Activated CD8-positive, alpha-beta memory T cell treated with anti-CD3 and anti-CD28 coated beads, Interleukin-2, amount 10 ng/mL, durations not matched to agents 7 days and 5 days (primary cell): ENCODE measurements at regions not wholly inside any gene's neighbourhood (a gene's known extent, or its start where the extent isn't known, plus 50 kb on each side); places are given as distances from the start of the nearest gene placed in this dataset.

Experiments
- ATAC-seq: fragments of 150-1000 bp; cut with Tn5 transposase; one replicate; pipeline ENCODE4 v1.10.0; 2021; ENCODE audit warnings: moderate library complexity
- CTCF ChIA-PET: fragments of 350-600 bp; sonication (Branson Sonifier 250); formaldehyde crosslinking; loops from one replicate; lab custom pipeline; 2021; ENCODE audit warnings: antibody characterized with exemption; lab: Charles Lee
- DNase-seq: peaks from one replicate; pipeline ENCODE4 v3.0.0-alpha.2; 2020
- H3K27ac Mint-ChIP-seq: one replicate; pipeline ENCODE4 v1.8.0; 2021; ENCODE audit warnings: mild to moderate bottlenecking, mixed read lengths
- H3K27me3 Mint-ChIP-seq: one replicate; pipeline ENCODE4 v1.8.0; 2021; ENCODE audit warnings: mixed read lengths
- H3K36me3 Mint-ChIP-seq: one replicate; pipeline ENCODE4 v1.8.0; 2021; ENCODE audit warnings: mild to moderate bottlenecking, mixed read lengths
- H3K4me1 Mint-ChIP-seq: one replicate; pipeline ENCODE4 v1.8.0; 2021; ENCODE audit warnings: mixed read lengths
- H3K4me3 Mint-ChIP-seq: one replicate; pipeline ENCODE4 v1.8.0; 2021; ENCODE audit warnings: mild to moderate bottlenecking, moderate library complexity, mixed read lengths
- H3K9me3 Mint-ChIP-seq: one replicate; pipeline ENCODE4 v1.8.0; 2022; ENCODE audit warnings: low read depth, mixed read lengths

DNA sequence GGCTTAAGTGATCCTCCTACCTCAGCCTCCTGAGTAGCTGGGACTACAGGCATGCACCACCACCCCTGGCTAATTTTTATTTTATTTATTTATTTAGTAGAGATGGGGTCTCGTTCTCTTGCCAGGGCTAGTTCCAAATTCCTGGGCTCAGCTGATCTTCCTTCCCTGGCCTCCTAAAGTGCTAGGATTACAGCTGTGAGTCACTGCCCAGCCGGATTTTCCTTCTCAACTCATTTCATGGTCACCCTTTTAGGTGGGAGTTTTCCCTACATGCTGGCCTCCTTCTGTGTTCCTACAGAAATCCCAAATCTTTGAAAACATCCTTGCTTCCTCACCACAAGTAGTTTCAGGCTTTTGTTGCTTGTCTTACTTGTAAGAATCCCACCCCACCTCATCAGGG is 102.1 kb upstream of the SIAH1 start:
- H3K27ac Mint-ChIP-seq, result no peak overlapping the region
- peaks cover 2% of the 10 kb centered on the region for H3K9me3 Mint-ChIP-seq
- no peaks in the 10 kb centered on the region for H3K36me3 Mint-ChIP-seq
- H3K4me3 Mint-ChIP-seq, result no peak overlapping the region
- ATAC-seq (no peak), DNase-seq (no peak)
- H3K4me1 Mint-ChIP-seq, result no peaks in the 10 kb centered on the region
- CTCF ChIA-PET, result interaction anchor here (1.5 kb wide), 1 partner anchor 136 kb away, joined by 3 read pairs; no protein-coding TSS in a partner anchor
- H3K27me3 Mint-ChIP-seq, result peaks cover 40% of the 10 kb centered on the region

DNA sequence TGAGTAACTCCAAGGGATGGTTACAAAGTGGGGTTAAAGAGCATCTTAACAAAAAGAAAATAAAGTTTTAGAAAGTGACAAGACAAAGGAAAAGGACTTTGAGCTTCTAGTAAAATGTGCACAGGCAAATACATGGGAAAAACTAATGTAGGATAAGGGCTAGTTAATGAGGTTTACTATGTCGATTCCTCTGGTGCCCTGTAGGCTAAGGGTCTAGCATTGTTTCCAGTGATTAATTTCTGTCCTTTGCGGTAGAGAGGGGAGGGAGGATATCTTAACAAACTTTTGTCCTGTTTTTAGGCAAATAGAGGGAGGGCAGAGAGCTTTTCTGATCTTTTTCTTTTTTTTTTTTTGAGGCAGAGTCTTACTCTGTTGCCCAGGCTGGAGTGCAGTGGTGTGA is 96.6 kb upstream of the SIAH1 start:
- Mint-ChIP-seq H3K27ac (no peak overlapping the region), H3K4me1 (no peaks in the 10 kb centered on the region), H3K36me3 (no peaks in the 10 kb centered on the region), H3K9me3 (peaks cover 2% of the 10 kb centered on the region), H3K4me3 (no peak overlapping the region), H3K27me3 (peaks cover 21% of the 10 kb centered on the region)
- no peak for DNase-seq
- CTCF ChIA-PET, result interaction anchor here (1.0 to 1.1 kb wide), 2 partner anchors 141 to 148 kb away, joined by 3 read pairs; no protein-coding TSS in a partner anchor
- ATAC-seq, result no peak

DNA sequence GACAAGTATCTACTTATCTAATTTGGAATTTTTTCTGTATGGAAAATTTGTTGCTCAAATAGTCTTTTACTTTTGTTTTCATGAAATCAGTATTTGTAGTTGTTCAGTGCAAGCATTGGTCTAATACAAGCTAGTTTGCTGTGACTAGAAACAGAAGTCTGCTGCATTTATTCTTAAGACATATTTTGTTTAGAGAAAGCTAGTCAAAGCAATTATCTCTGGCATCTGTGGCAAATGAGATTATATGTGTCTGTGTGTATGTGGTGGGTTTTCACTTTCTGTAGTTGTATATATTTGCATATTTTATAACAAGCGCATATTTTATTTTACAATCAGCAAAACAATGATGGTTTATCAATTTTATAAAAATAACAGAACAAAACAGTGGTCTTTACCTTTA is 96.0 kb upstream of the SIAH1 start:
- CTCF ChIA-PET, result interaction anchor here (1.0 to 1.1 kb wide), 2 partner anchors 142 to 149 kb away, joined by 3 read pairs; no protein-coding TSS in a partner anchor
- no peak overlapping the region for H3K4me3 Mint-ChIP-seq
- DNase-seq (no peak), ATAC-seq (no peak)
- peaks cover 2% of the 10 kb centered on the region for H3K9me3 Mint-ChIP-seq
- no peak overlapping the region for H3K27ac Mint-ChIP-seq
- peaks cover 15% of the 10 kb centered on the region for H3K27me3 Mint-ChIP-seq
- H3K36me3 Mint-ChIP-seq, result no peaks in the 10 kb centered on the region
- H3K4me1 Mint-ChIP-seq, result no peaks in the 10 kb centered on the region

DNA sequence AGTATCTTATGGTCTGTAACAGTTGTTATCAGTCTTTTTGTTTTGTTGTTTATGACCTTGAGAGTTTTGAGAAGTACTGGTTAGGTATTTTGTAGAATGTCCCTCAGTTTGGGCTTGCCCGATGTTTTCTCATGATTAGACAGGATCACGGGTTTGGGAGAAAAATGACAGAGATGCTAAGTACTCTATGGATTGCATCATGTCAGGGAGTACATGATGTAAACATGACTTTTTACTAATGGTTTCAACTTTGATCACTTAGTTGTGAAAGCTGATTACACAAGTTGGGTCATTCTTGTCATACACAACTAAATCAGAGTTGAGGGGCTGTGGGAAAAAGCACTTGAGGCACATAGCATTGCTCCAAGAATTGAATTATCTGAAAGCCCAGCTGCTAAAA is 94.7 kb upstream of the SIAH1 start:
- Mint-ChIP-seq H3K27me3 (peaks cover 15% of the 10 kb centered on the region), H3K27ac (no peak overlapping the region), H3K4me1 (no peaks in the 10 kb centered on the region), H3K36me3 (no peaks in the 10 kb centered on the region), H3K4me3 (no peak overlapping the region), H3K9me3 (peaks cover 2% of the 10 kb centered on the region)
- CTCF ChIA-PET, result no interaction called here
- ATAC-seq (no peak), DNase-seq (no peak)

DNA sequence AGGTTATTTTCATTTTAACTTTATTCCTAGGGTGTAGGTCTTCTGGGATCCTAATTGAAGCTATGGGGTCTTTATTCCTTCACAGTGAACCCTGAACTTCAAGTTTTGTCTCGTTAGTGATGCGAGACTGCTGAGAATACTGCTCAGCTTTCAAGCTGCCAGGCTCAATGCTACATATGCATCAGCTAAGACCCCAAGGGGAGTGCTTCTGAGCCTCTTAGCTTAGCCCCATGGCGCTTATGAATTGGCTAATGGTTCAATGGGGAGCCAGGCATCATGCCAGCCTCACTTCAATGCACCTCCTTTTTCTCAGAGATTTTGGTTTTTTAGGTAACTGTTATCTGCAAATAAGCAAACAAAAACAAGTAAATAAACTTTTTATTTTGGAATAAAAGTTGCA is 94.1 kb upstream of the SIAH1 start:
- CTCF ChIA-PET, result no interaction called here
- peaks cover 2% of the 10 kb centered on the region for H3K9me3 Mint-ChIP-seq
- ATAC-seq, result no peak
- H3K27ac Mint-ChIP-seq, result no peak overlapping the region
- no peaks in the 10 kb centered on the region for H3K36me3 Mint-ChIP-seq
- H3K4me3 Mint-ChIP-seq, result no peak overlapping the region
- H3K27me3 Mint-ChIP-seq, result peaks cover 12% of the 10 kb centered on the region
- no peak for DNase-seq
- H3K4me1 Mint-ChIP-seq, result no peaks in the 10 kb centered on the region

DNA sequence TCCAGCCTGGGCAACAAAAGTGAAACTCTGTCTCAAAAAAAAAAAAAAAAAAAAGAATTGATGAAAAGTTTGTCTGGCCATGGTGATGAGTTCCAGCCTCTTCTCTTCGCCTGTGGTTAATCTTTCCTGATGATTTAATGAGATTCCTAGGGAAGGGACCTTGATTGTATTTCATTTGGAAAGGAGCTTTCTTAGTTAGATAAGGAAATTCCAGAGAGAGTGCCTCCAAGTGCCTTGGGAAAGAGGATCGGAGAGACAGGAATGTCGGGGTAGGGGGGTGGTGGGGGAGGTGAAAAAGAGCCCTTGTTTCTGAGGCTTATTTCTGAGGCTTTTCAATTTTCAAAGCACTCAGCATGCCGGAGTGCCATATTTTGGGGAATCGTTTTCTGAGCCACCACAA is 93.2 kb upstream of the SIAH1 start:
- Mint-ChIP-seq H3K36me3 (no peaks in the 10 kb centered on the region), H3K27ac (no peak overlapping the region), H3K27me3 (peaks cover 18% of the 10 kb centered on the region), H3K4me3 (no peak overlapping the region), H3K9me3 (no peaks in the 10 kb centered on the region), H3K4me1 (no peaks in the 10 kb centered on the region)
- CTCF ChIA-PET, result no interaction called here
- ATAC-seq (no peak), DNase-seq (no peak)

DNA sequence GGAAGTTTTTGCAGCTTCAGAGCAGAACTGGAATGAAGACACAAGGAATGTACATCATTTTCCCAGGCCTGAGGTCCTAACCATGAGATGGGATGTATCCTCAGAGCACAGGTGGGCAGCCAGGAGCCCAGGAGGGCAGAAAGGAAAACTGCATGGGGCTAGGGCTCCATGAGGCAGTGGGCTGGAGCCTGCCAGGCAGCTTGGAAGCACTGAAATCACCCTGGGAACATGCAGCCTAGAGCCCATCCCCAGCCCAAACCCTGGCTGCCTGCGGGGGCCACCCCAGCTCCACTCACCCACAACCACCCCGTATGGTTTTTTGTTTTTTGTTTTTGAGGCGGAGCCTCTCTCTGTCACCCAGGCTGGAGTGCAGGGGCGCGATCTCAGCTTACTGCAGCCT is 86.2 kb upstream of the SIAH1 start:
- ATAC-seq (no peak), DNase-seq (no peak)
- Mint-ChIP-seq H3K4me1 (no peaks in the 10 kb centered on the region), H3K36me3 (no peaks in the 10 kb centered on the region), H3K27ac (no peak overlapping the region), H3K4me3 (no peak overlapping the region), H3K27me3 (peaks cover 11% of the 10 kb centered on the region), H3K9me3 (no peaks in the 10 kb centered on the region)
- CTCF ChIA-PET, result no interaction called here

DNA sequence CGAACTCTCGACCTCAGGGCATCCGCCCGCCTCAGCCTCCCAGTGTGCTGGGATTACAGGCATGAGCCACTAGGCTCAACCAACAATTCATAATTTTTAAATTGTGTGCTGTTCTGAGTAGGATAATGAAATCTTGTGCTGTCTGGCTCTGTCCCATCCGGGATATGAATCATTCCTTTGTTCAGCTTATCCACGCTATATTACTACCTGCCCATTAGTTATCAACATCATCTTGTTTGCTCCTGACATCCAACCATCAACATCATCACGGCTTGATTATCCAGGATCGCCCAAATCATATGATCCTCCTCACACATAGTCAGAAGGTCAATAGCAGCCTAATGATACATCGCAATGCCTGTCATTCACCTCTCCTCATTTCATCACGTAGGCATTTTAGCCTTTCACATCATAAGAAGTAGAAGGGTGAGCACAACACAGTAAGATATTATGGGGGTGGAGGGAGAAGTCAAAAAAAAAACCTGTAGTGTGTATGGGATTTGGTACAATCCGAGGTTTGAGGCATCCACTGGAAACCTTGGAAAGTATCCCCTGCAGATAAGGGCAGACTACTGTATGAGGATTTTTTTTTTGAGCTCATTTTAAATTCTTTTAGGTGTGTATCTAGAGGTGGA is 77.0 kb upstream of the SIAH1 start:
- Mint-ChIP-seq H3K27me3 (peaks cover 48% of the 10 kb centered on the region), H3K4me1 (peaks cover 21% of the 10 kb centered on the region), H3K4me3 (no peak overlapping the region), H3K36me3 (peaks cover 2% of the 10 kb centered on the region), H3K9me3 (peaks cover 8% of the 10 kb centered on the region), H3K27ac (no peak overlapping the region)
- DNase-seq (no peak), ATAC-seq (no peak)
- CTCF ChIA-PET, result no interaction called here

DNA sequence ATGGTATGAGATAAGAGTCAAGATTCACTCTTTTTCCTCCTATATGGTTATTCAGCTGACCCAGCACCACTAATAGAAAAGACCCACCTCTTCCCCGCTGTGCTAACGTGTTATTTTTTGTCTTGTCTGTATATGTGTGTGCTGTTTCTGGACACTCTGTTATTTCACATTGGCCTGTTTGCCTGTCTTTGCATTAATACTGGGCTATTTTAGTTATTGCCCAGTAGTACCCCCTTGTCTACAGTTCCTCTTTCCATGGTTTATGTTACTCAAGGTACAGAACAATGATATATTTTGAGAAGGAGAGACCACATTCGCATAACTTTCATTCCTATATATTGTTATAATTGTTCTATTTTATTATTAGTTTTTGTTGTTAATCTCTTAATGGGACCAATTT is 74.0 kb upstream of the SIAH1 start:
- H3K27ac Mint-ChIP-seq, result no peak overlapping the region
- H3K27me3 Mint-ChIP-seq, result peaks cover 55% of the 10 kb centered on the region
- no peak for DNase-seq
- H3K9me3 Mint-ChIP-seq, result peaks cover 8% of the 10 kb centered on the region
- peaks cover 22% of the 10 kb centered on the region for H3K4me1 Mint-ChIP-seq
- CTCF ChIA-PET, result no interaction called here
- H3K36me3 Mint-ChIP-seq, result peaks cover 2% of the 10 kb centered on the region
- no peak overlapping the region for H3K4me3 Mint-ChIP-seq
- no peak for ATAC-seq

DNA sequence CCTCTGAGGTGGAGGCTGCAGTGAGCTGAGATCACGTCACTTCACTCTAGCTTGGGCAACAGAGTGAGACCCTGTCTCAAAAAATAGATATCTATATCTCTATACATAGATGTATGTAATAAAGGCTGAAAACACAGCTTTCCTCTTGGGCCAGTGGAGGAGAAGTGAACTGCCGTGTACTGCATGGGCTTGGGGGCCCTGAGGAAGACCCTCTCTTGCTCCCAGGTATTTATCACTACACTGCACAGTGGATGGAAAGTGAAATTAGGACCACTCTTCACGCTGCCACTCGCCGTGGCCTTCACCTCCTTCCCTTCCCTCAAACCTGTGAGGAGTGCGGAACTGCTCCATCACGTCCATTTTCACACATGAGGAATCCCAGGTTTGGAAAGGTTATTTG is 68.8 kb upstream of the SIAH1 start:
- H3K27me3 Mint-ChIP-seq, result peaks cover 26% of the 10 kb centered on the region
- ATAC-seq (no peak), DNase-seq (no peak)
- no peaks in the 10 kb centered on the region for H3K36me3 Mint-ChIP-seq
- no peak overlapping the region for H3K4me3 Mint-ChIP-seq
- CTCF ChIA-PET, result interaction anchor here (1.1 kb wide), 1 partner anchor 176 kb away, joined by 3 read pairs; no protein-coding TSS in a partner anchor
- H3K27ac Mint-ChIP-seq, result no peak overlapping the region
- no peaks in the 10 kb centered on the region for H3K9me3 Mint-ChIP-seq
- H3K4me1 Mint-ChIP-seq, result peaks cover 19% of the 10 kb centered on the region

DNA sequence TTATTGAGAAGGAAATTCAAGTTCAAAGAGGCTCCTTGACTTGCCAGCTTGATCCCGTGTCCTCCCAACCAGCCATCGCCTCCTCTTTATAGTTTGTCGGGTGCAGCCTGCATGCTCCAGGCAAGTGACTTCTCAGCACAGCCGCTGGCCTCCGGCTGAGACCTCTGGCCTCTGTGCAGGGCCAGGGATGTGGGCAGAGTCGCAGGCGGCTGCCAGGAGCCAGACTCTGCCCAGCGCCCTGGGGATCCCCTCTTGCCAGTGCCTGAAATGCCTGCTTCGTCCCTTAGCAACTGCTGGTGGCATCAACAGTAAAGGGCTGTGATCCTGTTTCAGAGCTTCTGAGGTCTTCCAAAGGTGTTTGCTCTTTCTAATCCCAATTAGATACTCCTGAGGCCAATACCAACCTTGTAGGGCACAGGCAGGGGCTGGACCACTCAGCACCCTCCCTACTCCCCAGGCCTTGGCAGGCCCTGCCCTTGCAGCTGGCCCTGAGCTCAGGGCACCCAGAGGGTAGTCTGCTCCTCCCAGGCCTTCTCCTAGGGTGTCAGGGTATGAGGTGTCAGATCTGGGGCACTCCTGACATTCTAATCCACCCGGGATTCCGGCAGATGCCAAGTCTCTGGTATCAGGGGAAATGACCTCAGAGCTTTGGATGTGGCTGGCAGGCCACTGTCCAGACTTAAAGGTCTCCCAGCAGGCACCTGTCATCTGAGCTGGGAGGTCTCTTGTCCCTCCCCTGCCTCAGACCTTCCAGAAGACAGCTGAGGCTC is 68.0 kb upstream of the SIAH1 start:
- CTCF ChIA-PET, result interaction anchor here (1.1 kb wide), 1 partner anchor 177 kb away, joined by 3 read pairs; no protein-coding TSS in a partner anchor
- DNase-seq, result no peak
- no peak for ATAC-seq
- Mint-ChIP-seq H3K9me3 (no peaks in the 10 kb centered on the region), H3K4me1 (peaks cover 10% of the 10 kb centered on the region), H3K4me3 (no peak overlapping the region), H3K27me3 (peaks cover 25% of the 10 kb centered on the region), H3K36me3 (no peaks in the 10 kb centered on the region), H3K27ac (no peak overlapping the region)

DNA sequence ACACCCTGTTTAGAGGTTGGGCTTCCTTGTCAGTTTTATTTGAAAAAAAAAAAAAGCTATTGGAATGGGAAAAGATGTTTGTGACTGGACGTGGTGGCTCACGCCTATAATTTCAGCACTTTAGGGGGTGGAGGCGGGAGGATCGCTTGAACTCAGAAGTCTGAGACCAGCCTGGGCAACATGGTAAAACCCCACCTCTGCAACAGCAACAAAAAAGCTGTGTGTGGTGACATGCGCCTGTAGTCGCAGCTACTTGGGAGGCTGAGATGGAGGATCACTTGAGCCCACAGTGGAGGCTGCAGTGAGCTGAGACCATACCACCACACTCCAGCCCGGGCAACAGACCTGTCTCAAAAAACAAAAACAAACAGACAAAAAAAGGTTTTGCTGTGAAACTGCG is 66.1 kb upstream of the SIAH1 start:
- DNase-seq, result no peak
- CTCF ChIA-PET, result interaction anchor here (1.2 kb wide), 1 partner anchor 22 kb away, joined by 3 read pairs; no protein-coding TSS in a partner anchor
- Mint-ChIP-seq H3K27me3 (peaks cover 12% of the 10 kb centered on the region), H3K36me3 (no peaks in the 10 kb centered on the region), H3K4me1 (no peaks in the 10 kb centered on the region), H3K4me3 (no peak overlapping the region), H3K9me3 (no peaks in the 10 kb centered on the region), H3K27ac (no peak overlapping the region)
- no peak for ATAC-seq

DNA sequence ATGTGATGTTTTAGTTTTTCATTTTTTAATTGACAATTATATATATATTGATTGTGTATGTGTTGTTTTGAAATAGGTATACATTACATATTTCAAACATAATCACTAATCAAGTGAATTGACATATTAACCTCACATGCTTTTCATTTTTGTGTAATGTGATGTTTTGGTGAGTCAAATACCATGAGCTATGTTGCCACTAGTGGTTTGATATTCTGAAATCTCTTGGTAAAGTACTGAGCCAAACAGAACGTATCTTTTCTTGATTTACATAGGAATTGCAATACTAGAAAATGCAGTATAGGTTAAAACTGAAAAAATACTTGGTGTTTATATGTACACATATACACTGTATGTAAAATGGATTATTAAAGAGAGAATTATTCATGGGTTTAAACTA is 65.2 kb upstream of the SIAH1 start:
- Mint-ChIP-seq H3K4me3 (no peak overlapping the region), H3K27me3 (peaks cover 7% of the 10 kb centered on the region), H3K27ac (no peak overlapping the region), H3K36me3 (no peaks in the 10 kb centered on the region), H3K4me1 (no peaks in the 10 kb centered on the region), H3K9me3 (no peaks in the 10 kb centered on the region)
- CTCF ChIA-PET, result no interaction called here
- DNase-seq (no peak), ATAC-seq (no peak)
